ENCODE measurements at regions not wholly inside any gene's neighbourhood (a gene's known extent, or its start where the extent isn't known, plus 50 kb on each side); places are given as distances from the start of the nearest gene placed in this dataset.

- no peak for FAIRE-seq
Observed at GRCh38 chr10:108141064-108141463, 976.6 kb upstream of the SORCS1 start.

GRCh38 chr10:108132303-108132702, 967.8 kb upstream of the SORCS1 start:
- no peak for FAIRE-seq

GRCh38 chr10:108130575-108130974, 966.1 kb upstream of the SORCS1 start:
- FAIRE-seq: no peak

- no peak for FAIRE-seq
Observed at GRCh38 chr10:108112218-108112617, 947.7 kb upstream of the SORCS1 start.

- no peak for FAIRE-seq
Observed at GRCh38 chr10:108104551-108105156, 940.1 kb upstream of the SORCS1 start.

GRCh38 chr10:108097258-108097657, 932.8 kb upstream of the SORCS1 start:
- FAIRE-seq: no peak

- no peak for FAIRE-seq
Observed at GRCh38 chr10:108095932-108096925, 931.7 kb upstream of the SORCS1 start.

GRCh38 chr10:108090476-108091215, 926.1 kb upstream of the SORCS1 start:
- no peak for FAIRE-seq

GRCh38 chr10:108086502-108086901, 922.0 kb upstream of the SORCS1 start:
- FAIRE-seq: no peak

- FAIRE-seq: no peak
Observed at GRCh38 chr10:108082596-108082995, 918.1 kb upstream of the SORCS1 start.

- no peak for FAIRE-seq
Observed at GRCh38 chr10:108078263-108078662, 913.8 kb upstream of the SORCS1 start.

GRCh38 chr10:108072466-108072865, 908.0 kb upstream of the SORCS1 start:
- no peak for FAIRE-seq

- no peak for FAIRE-seq
Observed at GRCh38 chr10:108070789-108071188, 906.3 kb upstream of the SORCS1 start.

GRCh38 chr10:108069096-108069495, 904.6 kb upstream of the SORCS1 start:
- FAIRE-seq: no peak

- no peak for FAIRE-seq
Observed at GRCh38 chr10:108064746-108065260, 900.3 kb upstream of the SORCS1 start.

- FAIRE-seq: no peak
Observed at GRCh38 chr10:108060246-108060645, 895.7 kb upstream of the SORCS1 start.

- FAIRE-seq: no peak
Observed at GRCh38 chr10:108055506-108055905, 891.0 kb upstream of the SORCS1 start.

- no peak for FAIRE-seq
Observed at GRCh38 chr10:108052981-108053380, 888.5 kb upstream of the SORCS1 start.

- FAIRE-seq: no peak
Observed at GRCh38 chr10:108051218-108051617, 886.7 kb upstream of the SORCS1 start.

- no peak for FAIRE-seq
Observed at GRCh38 chr10:108050626-108051025, 886.1 kb upstream of the SORCS1 start.

- no peak for FAIRE-seq
Observed at GRCh38 chr10:108049668-108050067, 885.2 kb upstream of the SORCS1 start.

GRCh38 chr10:108048898-108049297, 884.4 kb upstream of the SORCS1 start:
- FAIRE-seq: no peak

All from islet of Langerhans (tissue), 1 donor.